Endodermal cell (in vitro differentiated cells): ENCODE measurements at regions not wholly inside any gene's neighbourhood (a gene's known extent, or its start where the extent isn't known, plus 50 kb on each side); places are given as distances from the start of the nearest gene placed in this dataset.

Source experiments
- DNase-seq: peaks from one replicate; pipeline ENCODE4 v3.0.0-alpha.2; 2017
- H3K27ac ChIP-seq: 2 replicates; pipeline ENCODE4 v1.5.1; 2013; ENCODE audit warnings: mild to moderate bottlenecking, low read depth, low read length, moderate library complexity
- H3K27me3 ChIP-seq: 2 replicates; pipeline ENCODE4 v1.6.1; 2013; ENCODE audit warnings: mild to moderate bottlenecking, low read length, moderate library complexity; ENCODE audit not compliant: insufficient read depth, control insufficient read depth, poor library complexity, severe bottlenecking
- H3K36me3 ChIP-seq: 2 replicates; pipeline ENCODE4 v1.7.0; 2013; ENCODE audit warnings: mild to moderate bottlenecking, low read length, moderate library complexity; ENCODE audit not compliant: control insufficient read depth, insufficient read depth
- H3K4me1 ChIP-seq: one replicate; pipeline ENCODE4 v1.7.0; 2013; ENCODE audit warnings: low read length; ENCODE audit not compliant: control insufficient read depth, insufficient read depth
- H3K4me3 ChIP-seq: 2 replicates; pipeline ENCODE4 v1.5.1; 2013; ENCODE audit warnings: mild to moderate bottlenecking, low read length, moderate library complexity
- H3K9ac ChIP-seq: 2 replicates; pipeline ENCODE4 v1.6.1; 2013; ENCODE audit warnings: mild to moderate bottlenecking, low read length, moderate library complexity; ENCODE audit not compliant: poor library complexity, severe bottlenecking; ENCODE audit errors: extremely low read depth
- H3K9me3 ChIP-seq: 2 replicates; pipeline ENCODE4 v1.6.1; 2013; ENCODE audit warnings: mild to moderate bottlenecking, low read length, moderate library complexity; ENCODE audit not compliant: control insufficient read depth
- H3K27ac Mint-ChIP-seq: 2 replicates; pipeline ENCODE4 v1.8.0; 2020; ENCODE audit warnings: mixed read lengths
- H3K27me3 Mint-ChIP-seq: 2 replicates; pipeline ENCODE4 v1.8.0; 2021; ENCODE audit warnings: mild to moderate bottlenecking, mixed read lengths; ENCODE audit not compliant: insufficient read depth
- H3K36me3 Mint-ChIP-seq: 2 replicates; pipeline ENCODE4 v1.8.0; 2020; ENCODE audit warnings: low read depth, mixed read lengths
- H3K4me1 Mint-ChIP-seq: 2 replicates; pipeline ENCODE4 v1.8.0; 2020; ENCODE audit warnings: mixed read lengths
- H3K4me3 Mint-ChIP-seq: 2 replicates; pipeline ENCODE4 v1.8.0; 2020; ENCODE audit warnings: mild to moderate bottlenecking, moderate library complexity, mixed read lengths
- H3K9me3 Mint-ChIP-seq: 2 replicates; pipeline ENCODE4 v1.8.0; 2020; ENCODE audit warnings: mild to moderate bottlenecking, mixed read lengths
- WGBS, 2 experiments: methylation state at CpG; one replicate each; pipeline versions ENCODE4 v1.1.5 to v1.1.7; 2013; ENCODE audit warnings: missing lambda C conversion rate in 2 of 2, mixed read lengths in 1 of 2; ENCODE audit not compliant: insufficient coverage in 1 of 2, insufficient read length in 1 of 2; 5-methylcytosine and 5-hydroxymethylcytosine counted together
- TF ChIP-seq, protein P1 (sequence below): fragments of 200-600 bp; sonication (generic); conservative IDR thresholded peaks from 2 replicates; pipeline ENCODE4 v1.5.0; 2021; ENCODE audit warnings: antibody characterized with exemption, mild to moderate bottlenecking

DNA sequence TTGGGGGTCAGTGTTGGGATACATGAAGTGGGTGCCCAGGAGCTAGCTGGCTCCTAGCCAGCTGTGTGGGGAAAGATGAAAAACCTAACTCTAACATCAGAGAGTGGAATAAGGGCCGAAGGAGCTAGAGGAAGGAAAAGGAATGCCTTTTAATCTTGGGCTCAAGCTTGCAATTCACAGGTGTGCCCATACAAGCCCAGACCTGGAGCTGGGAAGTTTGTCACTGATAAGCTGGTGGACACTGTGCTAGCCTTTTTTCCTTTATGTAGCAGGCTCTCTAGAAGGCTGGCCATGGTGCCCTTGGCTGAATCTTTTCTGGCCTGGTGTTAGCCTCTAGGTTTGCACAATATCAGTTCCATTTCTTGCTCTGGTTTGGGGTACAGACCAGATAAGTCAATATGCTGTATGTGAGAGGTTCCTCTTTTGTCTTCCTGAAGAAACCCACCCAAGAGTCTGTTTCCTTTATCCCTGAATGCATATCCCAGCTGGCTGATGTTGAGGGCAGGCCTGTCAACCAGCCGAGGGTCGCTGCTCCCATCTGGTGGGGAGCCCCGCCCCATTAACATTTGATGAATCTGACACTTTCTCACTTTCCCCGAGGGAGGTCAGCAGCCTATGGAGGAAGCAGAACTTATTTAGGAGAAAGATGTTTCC is 92.4 kb upstream of the CXCL14 start:
- DNase-seq, result no peak
- H3K4me3 Mint-ChIP-seq, result no peak overlapping the region
- Histone ChIP-seq H3K27me3 (no peaks in the 10 kb centered on the region), H3K27ac (no peak overlapping the region), H3K9ac (no peak overlapping the region), H3K4me3 (no peak overlapping the region), H3K4me1 (no peaks in the 10 kb centered on the region), H3K9me3 (no peaks in the 10 kb centered on the region), H3K36me3 (no peaks in the 10 kb centered on the region)
- H3K4me1 Mint-ChIP-seq, result no peaks in the 10 kb centered on the region
- peaks cover 16% of the 10 kb centered on the region for H3K27me3 Mint-ChIP-seq
- H3K27ac Mint-ChIP-seq, result no peak overlapping the region
- WGBS, 2 experiments, result 89 to 92% methylated on average over 4 to 5 of the region's 5 CpGs
- no peaks in the 10 kb centered on the region for H3K36me3 Mint-ChIP-seq
- TF ChIP-seq, protein P1, sequence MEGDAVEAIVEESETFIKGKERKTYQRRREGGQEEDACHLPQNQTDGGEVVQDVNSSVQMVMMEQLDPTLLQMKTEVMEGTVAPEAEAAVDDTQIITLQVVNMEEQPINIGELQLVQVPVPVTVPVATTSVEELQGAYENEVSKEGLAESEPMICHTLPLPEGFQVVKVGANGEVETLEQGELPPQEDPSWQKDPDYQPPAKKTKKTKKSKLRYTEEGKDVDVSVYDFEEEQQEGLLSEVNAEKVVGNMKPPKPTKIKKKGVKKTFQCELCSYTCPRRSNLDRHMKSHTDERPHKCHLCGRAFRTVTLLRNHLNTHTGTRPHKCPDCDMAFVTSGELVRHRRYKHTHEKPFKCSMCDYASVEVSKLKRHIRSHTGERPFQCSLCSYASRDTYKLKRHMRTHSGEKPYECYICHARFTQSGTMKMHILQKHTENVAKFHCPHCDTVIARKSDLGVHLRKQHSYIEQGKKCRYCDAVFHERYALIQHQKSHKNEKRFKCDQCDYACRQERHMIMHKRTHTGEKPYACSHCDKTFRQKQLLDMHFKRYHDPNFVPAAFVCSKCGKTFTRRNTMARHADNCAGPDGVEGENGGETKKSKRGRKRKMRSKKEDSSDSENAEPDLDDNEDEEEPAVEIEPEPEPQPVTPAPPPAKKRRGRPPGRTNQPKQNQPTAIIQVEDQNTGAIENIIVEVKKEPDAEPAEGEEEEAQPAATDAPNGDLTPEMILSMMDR, result no peak
- H3K9me3 Mint-ChIP-seq, result no peaks in the 10 kb centered on the region

DNA sequence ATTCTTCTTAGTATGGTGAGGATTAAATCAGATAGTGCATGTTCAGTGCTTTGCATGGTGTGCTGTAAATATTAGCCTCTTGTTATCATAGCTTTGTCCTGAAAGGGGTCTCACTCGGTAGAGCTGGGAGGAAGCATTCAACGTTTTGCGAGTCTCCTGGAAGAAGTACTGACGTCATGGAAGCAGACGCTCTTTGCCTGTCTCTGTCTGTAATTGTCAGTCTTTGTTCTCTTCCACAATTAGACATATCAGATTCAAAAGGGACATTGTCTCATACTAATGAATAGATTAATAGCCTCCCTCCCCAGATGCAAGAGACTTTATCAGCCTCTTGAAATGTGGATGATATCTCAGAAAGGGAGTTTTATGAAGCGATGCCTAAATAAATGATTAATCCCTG is 91.8 kb upstream of the CXCL14 start:
- no peaks in the 10 kb centered on the region for H3K36me3 ChIP-seq
- DNase-seq, result no peak
- TF ChIP-seq, protein P1, result no peak
- Mint-ChIP-seq H3K4me3 (no peak overlapping the region), H3K27ac (no peak overlapping the region), H3K36me3 (no peaks in the 10 kb centered on the region), H3K27me3 (peaks cover 14% of the 10 kb centered on the region), H3K4me1 (no peaks in the 10 kb centered on the region), H3K9me3 (no peaks in the 10 kb centered on the region)
- no peak overlapping the region for H3K4me3 ChIP-seq
- H3K9ac ChIP-seq, result no peak overlapping the region
- no peaks in the 10 kb centered on the region for H3K9me3 ChIP-seq
- H3K27ac ChIP-seq, result no peak overlapping the region
- 80 to 82% methylated on average over 6 of the region's 6 CpGs for WGBS, 2 experiments
- no peaks in the 10 kb centered on the region for H3K4me1 ChIP-seq
- no peaks in the 10 kb centered on the region for H3K27me3 ChIP-seq

DNA sequence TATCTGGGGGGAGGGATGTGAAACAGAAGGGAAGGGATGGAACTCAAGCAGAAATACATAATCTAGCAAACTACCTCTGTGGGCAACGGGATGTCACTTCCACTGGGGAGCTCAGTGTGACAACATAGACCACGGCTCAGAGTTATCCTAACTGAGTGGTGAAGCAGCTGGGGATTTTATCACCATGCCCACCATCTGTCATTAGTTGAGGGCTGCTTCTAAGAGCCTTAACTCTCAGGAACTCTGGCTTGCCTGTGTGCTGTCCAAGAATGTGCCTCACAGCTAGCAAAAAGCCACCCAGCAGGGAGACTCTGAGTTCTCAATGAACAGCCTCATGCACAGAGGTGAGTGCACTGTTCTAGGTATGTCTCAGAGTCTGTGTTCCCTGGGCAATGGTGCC is 90.6 kb upstream of the CXCL14 start:
- Histone ChIP-seq H3K36me3 (no peaks in the 10 kb centered on the region), H3K4me3 (no peak overlapping the region), H3K9me3 (no peaks in the 10 kb centered on the region), H3K27ac (no peak overlapping the region), H3K4me1 (no peaks in the 10 kb centered on the region), H3K27me3 (no peaks in the 10 kb centered on the region), H3K9ac (no peak overlapping the region)
- Mint-ChIP-seq H3K36me3 (no peaks in the 10 kb centered on the region), H3K4me3 (no peak overlapping the region), H3K4me1 (no peaks in the 10 kb centered on the region), H3K27me3 (peaks cover 8% of the 10 kb centered on the region), H3K9me3 (no peaks in the 10 kb centered on the region), H3K27ac (no peak overlapping the region)
- WGBS, 2 experiments, result 90% methylated on average over 2 of the region's 2 CpGs
- DNase-seq, result no peak
- TF ChIP-seq, protein P1, result no peak
